A549 (cell line): ENCODE measurements at regions not wholly inside any gene's neighbourhood (a gene's known extent, or its start where the extent isn't known, plus 50 kb on each side); places are given as distances from the start of the nearest gene placed in this dataset.

Experiments used
- BHLHE40 ChIP-seq: IDR thresholded peaks from 2 replicates; pipeline ENCODE4 v1.6.1; 2012; ENCODE audit warnings: low read depth, low read length, inconsistent platforms
- CTCF ChIP-seq: fragments of >200 bp; sonication (Bioruptor Twin); formaldehyde crosslinking; IDR thresholded peaks from 3 replicates; pipeline ENCODE4 v1.5.1; 2016
- EP300 ChIP-seq, 2 experiments: fragments of >200 bp; sonication (Bioruptor Twin); formaldehyde crosslinking; IDR thresholded peaks; 2 replicates in 1 of 2; 3 replicates in 1 of 2; pipeline ENCODE4 v1.6.1; 2016 to 2017
- MAFK ChIP-seq: fragments of 450-650 bp; IDR thresholded peaks from 2 replicates; pipeline ENCODE4 v1.6.1; 2014; ENCODE audit not compliant: partially characterized antibody
- MYC ChIP-seq: IDR thresholded peaks from 2 replicates; pipeline ENCODE4 v1.6.1; 2012; ENCODE audit warnings: mild to moderate bottlenecking, inconsistent platforms, low read length, improper control_type of control experiment, borderline replicate concordance

DNA sequence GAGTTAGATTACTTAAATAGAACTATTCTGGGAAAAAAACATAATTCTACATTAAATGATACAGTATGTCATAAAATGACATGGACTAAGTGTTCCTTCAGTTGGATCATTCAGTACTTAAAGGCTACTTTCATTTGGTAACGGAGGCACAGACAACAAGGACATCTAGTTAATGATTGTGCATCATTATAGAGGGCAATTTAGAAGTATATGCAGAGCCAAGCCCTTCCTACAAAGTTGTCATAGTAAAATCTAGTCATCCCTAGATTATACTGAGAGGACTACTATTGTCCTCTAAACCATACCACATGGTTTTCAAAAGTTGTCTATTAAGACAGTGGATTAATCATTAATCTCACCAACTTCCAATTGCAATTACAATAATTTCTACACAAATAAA, 53.9 kb upstream of the STXBP5 start:
- TF ChIP-seq BHLHE40: no peak
- TF ChIP-seq MYC: no peak
- TF ChIP-seq MAFK: no peak
- TF ChIP-seq CTCF: no peak
- no peak for TF ChIP-seq EP300 (IDR thresholded peaks at IDR 0.05)
